GM19238 (cell line): ENCODE measurements at regions not wholly inside any gene's neighbourhood (a gene's known extent, or its start where the extent isn't known, plus 50 kb on each side); places are given as distances from the start of the nearest gene placed in this dataset.

Source experiments
- DNase-seq: peaks from one replicate; pipeline ENCODE4 v3.0.0; 2011; ENCODE audit warnings: low spot score; ENCODE audit not compliant: insufficient read length

DNA sequence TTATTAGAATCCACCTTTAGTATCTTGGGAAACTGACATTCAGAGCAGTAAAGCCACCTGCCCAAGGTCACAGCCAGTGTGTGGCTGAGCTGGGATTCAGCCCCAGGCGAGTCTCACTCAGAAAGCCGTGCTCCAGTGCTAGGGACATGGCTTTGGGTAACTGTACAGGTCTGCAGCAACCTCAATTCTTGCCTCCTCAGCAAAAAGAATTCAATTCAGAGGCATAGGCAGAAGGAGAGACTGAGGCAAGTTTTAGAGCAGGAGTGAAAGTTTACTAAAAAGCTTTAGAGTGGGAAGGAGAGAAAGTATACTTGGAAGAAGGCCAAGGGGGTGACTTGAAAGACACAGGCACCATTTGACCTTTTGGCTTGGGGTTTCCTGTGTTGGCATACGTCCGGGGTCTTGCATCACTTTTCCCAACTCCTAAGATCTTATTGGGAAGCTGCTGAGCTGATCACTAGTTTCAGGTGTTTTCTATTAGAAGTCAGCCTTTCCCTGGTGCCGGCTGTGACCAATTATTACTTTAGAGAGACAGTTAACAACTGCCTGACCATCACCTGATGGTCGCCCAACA, 529.3 kb downstream of the MATN1 start:
- no peak for DNase-seq

DNA sequence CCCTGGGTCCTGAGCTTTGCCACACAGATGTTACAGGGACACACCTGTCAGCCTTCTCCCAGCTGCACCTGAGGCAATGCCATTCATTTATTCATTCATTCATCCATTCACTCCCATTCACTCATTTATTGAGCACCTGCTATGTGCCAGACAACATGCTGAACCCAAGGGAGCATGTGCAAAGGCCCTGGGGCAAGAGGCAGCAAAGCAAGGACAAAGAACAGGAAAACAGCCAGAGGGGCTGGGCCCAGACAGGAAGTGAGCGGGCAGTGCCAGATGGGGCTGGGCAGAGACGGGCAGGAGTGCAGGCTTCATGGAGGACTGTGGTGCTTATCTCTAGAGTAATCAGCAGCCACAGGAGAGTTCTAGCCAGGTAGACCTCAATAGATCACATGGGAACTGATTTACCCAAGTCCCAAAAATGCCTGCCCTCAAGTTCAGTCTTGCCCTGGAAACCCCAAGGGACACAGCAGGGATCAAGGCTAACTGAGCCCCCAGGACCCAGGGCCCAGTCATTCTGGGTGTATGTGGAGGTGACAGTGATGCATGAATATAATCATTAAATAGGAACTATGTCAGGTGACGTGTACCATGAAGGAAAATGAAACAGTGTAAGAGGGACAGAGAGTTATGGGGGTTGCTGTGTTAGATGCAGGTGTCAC, 530.3 kb downstream of the MATN1 start:
- DNase-seq = no peak

- no peak for DNase-seq
Observed at GRCh38 chr1:30191154-30191702, 532.2 kb downstream of the MATN1 start.

DNA sequence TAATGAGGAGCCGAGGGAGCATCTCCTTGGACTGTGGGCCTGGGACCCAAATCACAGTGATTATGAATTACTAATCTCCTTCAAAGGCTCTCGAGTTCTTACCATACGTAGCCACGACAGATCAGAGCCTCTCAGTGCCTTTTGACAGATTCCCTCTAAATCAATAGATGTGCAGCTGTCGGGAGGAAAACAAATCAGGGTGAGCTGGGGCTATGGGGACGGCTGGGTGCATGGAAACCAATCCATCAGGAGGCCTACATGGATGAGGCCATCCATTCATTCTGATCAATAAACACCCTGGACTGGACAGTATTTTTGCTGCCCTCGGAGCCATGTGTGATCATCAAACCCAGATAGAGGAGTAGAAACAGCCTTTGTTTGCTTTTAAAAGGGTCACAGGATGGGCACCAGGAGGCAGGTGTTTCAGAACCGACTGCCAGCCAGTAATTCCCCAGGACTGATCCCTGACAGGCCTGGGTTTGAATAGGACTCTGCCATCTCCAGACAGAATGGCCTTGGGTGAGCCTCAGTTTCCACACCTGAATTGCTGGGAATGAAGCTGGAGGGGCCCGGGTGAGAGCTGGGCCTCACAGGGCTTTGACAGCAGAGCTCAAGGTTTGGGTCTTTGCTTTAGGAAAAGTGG, 532.8 kb downstream of the MATN1 start:
- DNase-seq = no peak

DNA sequence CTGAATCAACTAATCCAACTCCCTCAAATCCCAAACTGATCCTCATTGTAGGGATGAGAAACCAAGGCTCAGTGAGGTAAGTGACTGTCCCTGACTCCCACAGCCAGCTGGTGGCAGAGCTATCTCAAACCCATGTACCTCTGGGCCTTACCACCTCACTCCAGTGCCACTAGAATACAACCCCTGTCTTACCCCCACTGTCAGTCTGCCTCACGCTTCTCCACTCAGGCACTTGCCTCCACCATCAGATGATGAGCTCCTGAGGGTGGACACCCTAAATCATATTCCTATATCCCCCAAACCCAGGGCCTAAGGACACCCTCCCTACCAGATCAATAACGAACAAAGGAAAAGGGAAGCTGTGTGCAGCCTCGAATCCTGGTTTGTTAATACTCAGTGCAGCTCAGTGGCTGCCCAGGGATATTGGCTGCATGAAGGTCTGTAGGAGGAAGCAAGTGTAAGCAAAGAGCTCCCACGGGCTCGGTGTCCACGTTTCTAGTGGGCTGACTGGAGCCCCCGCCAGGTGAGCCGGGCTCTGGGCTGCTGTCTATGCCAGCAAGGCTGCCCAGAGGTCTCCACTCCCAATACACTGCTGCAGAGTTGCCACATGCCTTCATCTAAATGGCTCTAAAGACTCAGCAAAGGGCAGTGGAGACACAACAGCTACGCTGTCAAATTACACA, 533.4 kb downstream of the MATN1 start:
- no peak for DNase-seq

GRCh38 chr1:30188999-30189398, 534.4 kb downstream of the MATN1 start:
- no peak for DNase-seq

- no peak for DNase-seq
Observed at GRCh38 chr1:30188329-30188728, 535.1 kb downstream of the MATN1 start.

DNA sequence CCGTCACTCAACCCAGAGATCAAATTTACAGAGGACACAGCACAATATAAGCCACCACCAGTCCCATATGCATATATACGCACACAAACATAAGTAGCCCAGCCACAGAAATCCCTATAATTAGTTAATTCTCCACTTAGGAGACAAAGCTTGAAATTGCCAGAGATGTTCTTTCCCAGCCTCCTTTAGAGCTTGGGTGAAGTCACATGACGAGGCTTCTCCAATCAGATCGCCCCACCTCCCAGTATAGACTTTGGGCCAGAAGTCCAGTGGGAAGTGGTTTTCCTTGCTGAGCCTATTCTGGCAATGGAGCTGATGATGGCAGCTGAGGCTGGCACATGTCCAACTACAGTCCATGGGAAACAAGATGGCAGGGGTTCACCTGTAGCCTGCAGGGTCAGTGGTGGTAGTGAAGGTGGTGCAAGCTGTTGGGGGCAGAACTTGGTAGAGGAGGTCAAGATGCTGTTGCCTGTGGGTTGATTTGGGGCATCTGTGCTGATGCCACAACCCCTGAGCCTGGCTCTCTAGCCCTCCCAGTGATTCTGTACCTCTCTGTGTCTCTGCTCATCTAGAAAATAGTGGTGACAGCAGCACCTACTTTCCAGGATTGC, 535.9 kb downstream of the MATN1 start:
- DNase-seq = no peak

GRCh38 chr1:30186586-30186985, 536.8 kb downstream of the MATN1 start:
- DNase-seq = no peak

DNA sequence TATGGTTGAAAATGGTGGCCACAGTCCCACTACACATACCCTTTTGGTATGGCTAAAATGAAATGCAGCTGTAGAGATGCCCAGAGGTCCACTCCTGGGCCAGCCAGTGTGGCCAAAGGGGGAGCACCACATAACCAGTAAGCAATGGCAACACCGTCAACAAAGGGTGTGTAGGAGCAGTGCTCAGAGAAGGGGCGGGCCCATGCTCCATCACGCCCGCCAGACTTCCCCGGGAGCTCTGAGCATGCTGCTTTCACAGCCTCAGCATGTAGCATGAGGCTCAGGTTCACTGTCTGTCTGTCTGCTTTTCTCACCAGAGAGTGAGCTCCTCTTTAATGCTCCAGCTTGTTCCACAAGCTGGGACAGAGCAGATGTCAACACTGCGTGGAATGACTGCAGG, 537.6 kb downstream of the MATN1 start:
- DNase-seq = no peak

DNA sequence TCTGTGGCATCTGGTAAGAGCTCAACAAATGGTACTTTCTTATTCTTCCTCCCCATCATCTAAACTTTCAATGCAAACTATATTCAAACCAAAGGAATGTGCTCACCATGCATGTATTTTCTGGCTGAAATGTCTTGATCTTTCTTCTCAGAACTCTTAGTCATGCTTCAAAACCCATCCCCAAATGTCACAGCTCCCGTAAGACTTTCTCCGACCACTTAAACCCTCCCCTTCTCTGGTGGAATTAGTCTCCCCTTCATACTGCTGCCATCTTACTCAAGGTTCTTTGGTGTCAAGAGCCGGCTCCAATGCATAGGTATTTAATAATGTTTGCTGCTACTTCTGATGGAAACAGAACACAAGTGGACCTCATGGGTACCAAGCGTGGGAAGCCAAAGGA, 538.1 kb downstream of the MATN1 start:
- no peak for DNase-seq

DNA sequence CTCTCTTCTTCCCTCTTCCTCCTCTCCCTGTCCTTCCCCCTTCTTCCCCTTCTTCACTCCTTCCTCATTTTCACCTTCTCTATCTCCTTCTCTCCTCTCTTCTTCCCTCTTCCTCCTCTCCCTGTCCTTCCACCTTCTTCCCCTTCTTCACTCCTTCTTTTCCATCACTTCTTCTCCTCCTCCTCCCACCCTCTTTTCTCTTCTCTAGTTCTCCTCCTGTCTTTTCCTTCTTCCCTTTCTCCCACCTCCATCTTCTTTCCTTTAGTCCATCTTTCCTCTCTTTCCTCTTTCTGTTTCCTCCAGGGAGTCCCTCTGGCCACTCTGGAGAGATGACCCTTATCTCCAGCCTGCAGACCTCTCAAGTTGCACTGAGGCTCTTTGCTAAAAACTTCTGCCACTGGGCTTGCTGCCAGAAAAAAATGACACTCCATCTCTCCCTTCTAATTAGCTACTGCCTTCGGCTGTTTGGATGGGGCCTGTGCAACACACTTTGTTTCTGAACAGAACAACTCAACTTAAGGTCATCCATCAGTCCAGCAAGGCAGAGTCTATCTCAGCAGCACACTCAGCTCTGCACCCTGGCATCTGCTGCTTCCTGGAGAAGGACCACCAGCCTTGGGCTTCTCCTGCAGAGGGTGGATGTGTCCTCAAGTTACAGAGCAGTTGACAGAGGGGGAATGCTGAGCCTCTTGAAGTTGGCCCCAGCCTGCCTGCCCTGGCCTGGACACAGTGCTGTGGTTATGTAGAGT, 538.8 kb downstream of the MATN1 start:
- DNase-seq = no peak

GRCh38 chr1:30183895-30184294, 539.5 kb downstream of the MATN1 start:
- DNase-seq = no peak

- DNase-seq = no peak
Observed at GRCh38 chr1:30183006-30183405, 540.4 kb downstream of the MATN1 start.

GRCh38 chr1:30179942-30180543, 543.3 kb downstream of the MATN1 start:
- DNase-seq = no peak

GRCh38 chr1:30176477-30176876, 546.9 kb downstream of the MATN1 start:
- no peak for DNase-seq

- DNase-seq = no peak
Observed at GRCh38 chr1:30174499-30174898, 548.9 kb downstream of the MATN1 start.

DNA sequence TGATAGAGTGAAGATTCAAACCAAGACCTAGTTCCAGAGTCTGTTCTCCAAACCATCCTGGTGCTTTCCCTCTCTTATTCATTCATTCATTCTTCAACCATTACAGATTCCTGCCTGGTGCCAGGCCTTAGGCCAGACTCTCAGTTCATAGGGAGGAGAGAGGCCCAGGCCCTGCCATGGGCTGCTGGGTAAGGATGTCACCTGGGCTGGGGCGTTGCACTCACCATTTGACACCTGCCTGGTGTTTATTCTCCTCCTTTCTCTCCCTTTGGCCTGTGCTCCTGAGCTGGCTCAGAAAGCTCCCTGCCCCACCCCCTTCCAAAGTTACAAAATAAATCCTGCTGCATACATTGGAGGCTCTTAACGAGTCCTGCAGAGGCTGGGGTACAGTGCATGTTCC, 549.8 kb downstream of the MATN1 start:
- no peak for DNase-seq

DNA sequence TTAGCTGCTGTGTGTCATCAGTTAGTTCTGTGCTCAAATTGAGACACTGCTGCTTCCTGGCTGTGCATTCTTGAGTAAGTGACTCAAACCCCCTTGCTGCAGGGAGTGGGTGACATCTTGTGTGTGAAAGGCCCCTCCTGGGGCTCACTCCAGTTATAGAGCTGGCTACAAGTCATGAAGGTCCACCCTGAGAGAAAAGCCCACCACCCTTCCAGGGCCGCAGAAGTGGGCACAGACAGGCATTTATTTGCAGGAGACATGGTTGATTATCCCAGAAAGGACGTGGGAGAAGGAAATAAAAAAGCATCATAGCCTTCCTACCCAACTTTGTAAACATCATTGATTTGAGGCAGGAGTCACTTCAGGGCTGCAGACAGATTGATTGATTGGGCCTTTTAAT, 550.6 kb downstream of the MATN1 start:
- no peak for DNase-seq

DNA sequence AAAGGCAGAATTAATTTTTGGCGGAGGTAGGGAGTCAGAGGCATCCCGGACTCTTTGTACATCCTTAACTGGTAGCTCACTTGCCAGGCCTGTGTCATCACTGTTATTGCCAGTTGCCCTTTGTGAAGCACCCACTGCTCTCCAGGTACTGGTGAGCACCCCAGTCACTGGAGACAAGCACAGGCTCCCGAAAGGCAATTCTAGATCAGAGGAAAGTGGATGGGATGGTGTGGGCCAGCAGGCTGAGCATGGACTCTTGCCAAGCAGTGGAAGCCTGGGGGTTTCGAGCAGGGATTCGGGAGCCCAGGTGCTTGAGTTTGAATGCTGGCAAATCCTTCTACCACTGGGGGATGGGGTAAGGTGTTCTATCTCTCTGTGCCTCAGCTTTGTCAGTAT, 551.1 kb downstream of the MATN1 start:
- DNase-seq = no peak
